Esophagus squamous epithelium (tissue), 4 donors: ENCODE measurements at regions not wholly inside any gene's neighbourhood (a gene's known extent, or its start where the extent isn't known, plus 50 kb on each side); places are given as distances from the start of the nearest gene placed in this dataset.

Source experiments
- CTCF ChIP-seq, 6 experiments: fragments of 450-650 bp in 4 of 6; fragments of 200-600 bp in 2 of 6; sonication (generic) in 2 of 6; IDR thresholded peaks; one replicate each; pipeline ENCODE4 v1.5.1; 2016 to 2019; ENCODE audit warnings: antibody characterized with exemption in 6 of 6, mild to moderate bottlenecking in 4 of 6, moderate library complexity in 4 of 6
- POLR2A ChIP-seq, 4 donors: fragments of 450-650 bp; IDR thresholded peaks; one replicate each; pipeline ENCODE4 v1.6.1; 2017; ENCODE audit warnings: antibody characterized with exemption in 4 of 4, mild to moderate bottlenecking in 4 of 4, moderate library complexity in 3 of 4

GRCh38 chr9:107219486-107220077 lies 63.5 kb upstream of the RAD23B start:
- TF ChIP-seq CTCF (IDR thresholded peaks at IDR 0.05) (no peak), POLR2A (IDR thresholded peaks at IDR 0.05) (no peak)
